ENCODE measurements at regions not wholly inside any gene's neighbourhood (a gene's known extent, or its start where the extent isn't known, plus 50 kb on each side); places are given as distances from the start of the nearest gene placed in this dataset.

GRCh38 chr20:22093122-22093521, 387.7 kb downstream of the PAX1 start:
- DNase-seq, result no peak
- no peak overlapping the region for H3K4me3 ChIP-seq
- no peaks in the 10 kb centered on the region for H3K27me3 ChIP-seq
- TF ChIP-seq EP300 (IDR thresholded peaks at IDR 0.05), result no peak
- no peak for TF ChIP-seq POLR2AphosphoS5 (IDR thresholded peaks at IDR 0.05)
- no peak for TF ChIP-seq POLR2A (IDR thresholded peaks at IDR 0.05)
- no peak for TF ChIP-seq CTCF (IDR thresholded peaks at IDR 0.05)
- 29 to 59% methylated on average over 1 of the region's 1 CpG for WGBS, 2 donors
- peaks cover 0 to 17% (median 8%) of the 10 kb centered on the region in 4 donors for H3K9me3 ChIP-seq
- H3K27ac ChIP-seq, result no peak overlapping the region
- intact Hi-C loops (cut with DNase I), result no loop called here
- H3K4me1 ChIP-seq, result no peaks in the 10 kb centered on the region
- H3K36me3 ChIP-seq, result no peaks in the 10 kb centered on the region

GRCh38 chr20:22088882-22089281, 383.4 kb downstream of the PAX1 start:
- TF ChIP-seq CTCF (IDR thresholded peaks at IDR 0.05) (no peak), POLR2AphosphoS5 (IDR thresholded peaks at IDR 0.05) (no peak), EP300 (IDR thresholded peaks at IDR 0.05) (no peak), POLR2A (IDR thresholded peaks at IDR 0.05) (no peak)
- no peaks in the 10 kb centered on the region for H3K27me3 ChIP-seq
- intact Hi-C loops (cut with DNase I), result no loop called here
- no peak for DNase-seq
- no peaks in the 10 kb centered on the region for H3K4me1 ChIP-seq
- peaks cover 0 to 15% (median 8%) of the 10 kb centered on the region in 4 donors for H3K9me3 ChIP-seq
- H3K36me3 ChIP-seq, result no peaks in the 10 kb centered on the region
- H3K27ac ChIP-seq, result no peak overlapping the region
- no peak overlapping the region for H3K4me3 ChIP-seq
- 89 to 94% methylated on average over 4 of the region's 4 CpGs for WGBS, 2 donors

GRCh38 chr20:22080985-22081384, 375.5 kb downstream of the PAX1 start:
- 2 to 33% methylated on average over 1 of the region's 1 CpG for WGBS, 2 donors
- no peak overlapping the region for H3K27ac ChIP-seq
- intact Hi-C loops (cut with DNase I), result no loop called here

GRCh38 chr20:22074635-22075034, 369.2 kb downstream of the PAX1 start:
- no peak overlapping the region for H3K27ac ChIP-seq
- H3K36me3 ChIP-seq, result no peaks in the 10 kb centered on the region
- DNase-seq, result no peak
- peaks cover 0 to 5% (median 0%) of the 10 kb centered on the region in 4 donors for H3K4me1 ChIP-seq
- TF ChIP-seq CTCF (IDR thresholded peaks at IDR 0.05) (no peak), POLR2A (IDR thresholded peaks at IDR 0.05) (no peak), EP300 (IDR thresholded peaks at IDR 0.05) (no peak), POLR2AphosphoS5 (IDR thresholded peaks at IDR 0.05) (no peak)
- peaks cover 0 to 6% (median 0%) of the 10 kb centered on the region in 4 donors for H3K9me3 ChIP-seq
- WGBS, 2 donors, result 81 to 91% methylated on average over 1 of the region's 1 CpG
- H3K27me3 ChIP-seq, result no peaks in the 10 kb centered on the region
- H3K4me3 ChIP-seq, result no peak overlapping the region
- intact Hi-C loops (cut with DNase I), result no loop called here

More at GRCh38 chr20:22080985-22081384, 375.5 kb downstream of the PAX1 start:
- no peak overlapping the region for H3K4me3 ChIP-seq
- no peak for TF ChIP-seq POLR2A (IDR thresholded peaks at IDR 0.05)
- no peak for TF ChIP-seq POLR2AphosphoS5 (IDR thresholded peaks at IDR 0.05)
- no peak for TF ChIP-seq CTCF (IDR thresholded peaks at IDR 0.05)
- no peak for TF ChIP-seq EP300 (IDR thresholded peaks at IDR 0.05)
- peaks cover 0 to 3% (median 0%) of the 10 kb centered on the region in 4 donors for H3K4me1 ChIP-seq
- no peaks in the 10 kb centered on the region for H3K9me3 ChIP-seq
- H3K27me3 ChIP-seq, result no peaks in the 10 kb centered on the region
- no peaks in the 10 kb centered on the region for H3K36me3 ChIP-seq
- DNase-seq, result no peak

- no peak overlapping the region for H3K4me3 ChIP-seq
- 18 to 50% methylated on average over 2 of the region's 2 CpGs for WGBS, 2 donors
- H3K4me1 ChIP-seq, result peaks cover 0 to 5% (median 0%) of the 10 kb centered on the region in 4 donors
- no peak for TF ChIP-seq EP300 (IDR thresholded peaks at IDR 0.05)
- TF ChIP-seq CTCF (IDR thresholded peaks at IDR 0.05), result no peak
- no peak for TF ChIP-seq POLR2A (IDR thresholded peaks at IDR 0.05)
- TF ChIP-seq POLR2AphosphoS5 (IDR thresholded peaks at IDR 0.05), result no peak
- intact Hi-C loops (cut with DNase I), result no loop called here
- H3K9me3 ChIP-seq, result peaks cover 0 to 6% (median 0%) of the 10 kb centered on the region in 4 donors
- DNase-seq, result no peak
- H3K27me3 ChIP-seq, result no peaks in the 10 kb centered on the region
- H3K36me3 ChIP-seq, result no peaks in the 10 kb centered on the region
- H3K27ac ChIP-seq, result no peak overlapping the region
Observed at GRCh38 chr20:22071841-22072240, 366.4 kb downstream of the PAX1 start.

Data from sigmoid colon (tissue), 6 donors.